ENCODE measurements at regions not wholly inside any gene's neighbourhood (a gene's known extent, or its start where the extent isn't known, plus 50 kb on each side); places are given as distances from the start of the nearest gene placed in this dataset.

- no peak for TF ChIP-seq EP300 (IDR thresholded peaks at IDR 0.05)
- no peak for TF ChIP-seq CTCF (IDR thresholded peaks at IDR 0.05)
- no peak for TF ChIP-seq POLR2A (IDR thresholded peaks at IDR 0.05)
These were observed 207.4 kb upstream of the HES1 start for GRCh38 chr3:193928354-193929209.
